ENCODE measurements at regions not wholly inside any gene's neighbourhood (a gene's known extent, or its start where the extent isn't known, plus 50 kb on each side); places are given as distances from the start of the nearest gene placed in this dataset.
"Not testable (repeated sequence)": the region's sequence is repeated elsewhere in the genome, so short reads cannot be mapped to it uniquely, and the experiment has no call there.

GRCh38 chr3:176623468-176624150 lies 573.7 kb downstream of the TBL1XR1 start:
- no peaks in the 10 kb centered on the region for H3K27me3 ChIP-seq
- H3K27ac ChIP-seq = no peak overlapping the region
- intact Hi-C loops (cut with DNase I) = no loop called here
- no peaks in the 10 kb centered on the region for H3K4me1 ChIP-seq
- H3K36me3 ChIP-seq = no peaks in the 10 kb centered on the region
- TF ChIP-seq POLR2A (IDR thresholded peaks at IDR 0.05) (no peak), CTCF (IDR thresholded peaks at IDR 0.05) (no peak)
- WGBS, 2 donors = 85 to 88% methylated on average over 4 of the region's 4 CpGs
- H3K9me3 ChIP-seq = no peaks in the 10 kb centered on the region
- DNase-seq = no peak
- H3K4me3 ChIP-seq (replicated peaks in 1 of 3) = no peak overlapping the region

GRCh38 chr3:176619833-176620232 lies 577.4 kb downstream of the TBL1XR1 start:
- Histone ChIP-seq H3K4me3 (replicated peaks in 1 of 3) (no peak overlapping the region), H3K36me3 (no peaks in the 10 kb centered on the region), H3K27ac (no peak overlapping the region), H3K9me3 (no peaks in the 10 kb centered on the region), H3K27me3 (no peaks in the 10 kb centered on the region), H3K4me1 (no peaks in the 10 kb centered on the region)
- DNase-seq = no peak
- intact Hi-C loops (cut with DNase I) = no loop called here
- TF ChIP-seq POLR2A (IDR thresholded peaks at IDR 0.05) (no peak), CTCF (IDR thresholded peaks at IDR 0.05) (no peak)
- WGBS, 2 donors = 89 to 91% methylated on average over 3 of the region's 3 CpGs

GRCh38 chr3:176615826-176616225 lies 581.5 kb downstream of the TBL1XR1 start:
- Histone ChIP-seq H3K4me1 (no peaks in the 10 kb centered on the region), H3K27me3 (no peaks in the 10 kb centered on the region), H3K36me3 (no peaks in the 10 kb centered on the region), H3K27ac (no peak overlapping the region), H3K4me3 (replicated peaks in 1 of 3) (no peak overlapping the region), H3K9me3 (no peaks in the 10 kb centered on the region)
- intact Hi-C loops (cut with DNase I) = no loop called here
- TF ChIP-seq CTCF (IDR thresholded peaks at IDR 0.05) (no peak), POLR2A (IDR thresholded peaks at IDR 0.05) (no peak)
- DNase-seq = no peak

- H3K36me3 ChIP-seq = no peaks in the 10 kb centered on the region
- no peak overlapping the region for H3K27ac ChIP-seq
- 76 to 88% methylated on average over 1 of the region's 1 CpG for WGBS, 2 donors
- H3K9me3 ChIP-seq = no peaks in the 10 kb centered on the region
- intact Hi-C loops (cut with DNase I) = no loop called here
- no peaks in the 10 kb centered on the region for H3K4me1 ChIP-seq
- DNase-seq = no peak
- H3K4me3 ChIP-seq (replicated peaks in 1 of 3) = no peak overlapping the region
- H3K27me3 ChIP-seq = no peaks in the 10 kb centered on the region
- TF ChIP-seq POLR2A (IDR thresholded peaks at IDR 0.05) (no peak), CTCF (IDR thresholded peaks at IDR 0.05) (no peak)
These were observed 585.6 kb downstream of the TBL1XR1 start for GRCh38 chr3:176611703-176612102.

- no peaks in the 10 kb centered on the region for H3K36me3 ChIP-seq
- intact Hi-C loops (cut with DNase I) = no loop called here
- H3K27ac ChIP-seq = no peak overlapping the region
- H3K4me3 ChIP-seq (replicated peaks in 1 of 3) = no peak overlapping the region
- DNase-seq = no peak
- no peak for TF ChIP-seq POLR2A (IDR thresholded peaks at IDR 0.05)
- no peak for TF ChIP-seq CTCF (IDR thresholded peaks at IDR 0.05)
- H3K9me3 ChIP-seq = no peaks in the 10 kb centered on the region
- 75 to 80% methylated on average over 5 of the region's 5 CpGs for WGBS, 2 donors
- H3K4me1 ChIP-seq = no peaks in the 10 kb centered on the region
- no peaks in the 10 kb centered on the region for H3K27me3 ChIP-seq
These were observed 587.9 kb downstream of the TBL1XR1 start for GRCh38 chr3:176609361-176609760.

- H3K4me1 ChIP-seq; H3K36me3 ChIP-seq; intact Hi-C loops (cut with DNase I); H3K27ac ChIP-seq; H3K9me3 ChIP-seq; DNase-seq; H3K4me3 ChIP-seq (replicated peaks in 1 of 3); H3K27me3 ChIP-seq: not testable (repeated sequence)
- 94 to 100% methylated on average over 2 of the region's 2 CpGs for WGBS, 2 donors
These were observed 591.7 kb downstream of the TBL1XR1 start for GRCh38 chr3:176605553-176605952.

All from thyroid gland (tissue), 4 donors.